Sigmoid colon (tissue), 4 donors: ENCODE measurements at regions not wholly inside any gene's neighbourhood (a gene's known extent, or its start where the extent isn't known, plus 50 kb on each side); places are given as distances from the start of the nearest gene placed in this dataset.

Experiments
- CTCF ChIP-seq, 4 experiments: fragments of 450-650 bp in 3 of 4; fragments of 200-600 bp in 1 of 4; IDR thresholded peaks; one replicate each; pipeline ENCODE4 v1.5.1; 2016 to 2019; ENCODE audit warnings: antibody characterized with exemption in 4 of 4, mild to moderate bottlenecking in 3 of 4, moderate library complexity in 2 of 4
- EP300 ChIP-seq, 4 donors: sonication (generic); formaldehyde crosslinking; IDR thresholded peaks; one replicate each; pipeline ENCODE4 v1.6.1; 2017; ENCODE audit warnings: antibody characterized with exemption in 4 of 4
- POLR2A ChIP-seq, 2 donors: fragments of 450-650 bp; IDR thresholded peaks; one replicate each; pipeline ENCODE4 v1.6.1; 2016; ENCODE audit warnings: antibody characterized with exemption in 2 of 2, mild to moderate bottlenecking in 2 of 2, moderate library complexity in 2 of 2
- POLR2AphosphoS5 ChIP-seq, 4 donors: sonication (generic); formaldehyde crosslinking; IDR thresholded peaks; one replicate each; pipeline ENCODE4 v1.6.1; 2017; ENCODE audit warnings: antibody characterized with exemption in 4 of 4

DNA sequence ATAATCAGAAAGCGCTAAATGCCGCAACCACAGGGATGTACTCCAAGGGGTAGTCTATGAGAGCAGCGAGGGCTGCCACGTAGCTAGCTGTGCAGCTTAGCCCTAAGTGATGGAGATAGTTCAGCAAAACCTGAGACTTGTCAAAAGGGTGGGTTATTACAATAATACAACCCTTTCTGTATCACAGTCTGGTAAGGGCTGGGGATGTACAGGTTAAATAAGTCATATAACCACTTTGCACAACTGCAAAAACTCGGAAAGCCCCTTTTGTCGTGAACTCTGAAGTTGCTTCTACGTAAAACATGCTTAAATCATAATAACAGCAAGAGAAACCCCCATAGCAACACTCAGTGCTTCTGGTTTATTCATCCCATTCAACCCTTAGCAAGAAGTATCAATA lies 598.8 kb downstream of the SUCLG1 start:
- TF ChIP-seq CTCF (IDR thresholded peaks at IDR 0.05) (no peak), EP300 (IDR thresholded peaks at IDR 0.05) (no peak), POLR2A (IDR thresholded peaks at IDR 0.05) (no peak), POLR2AphosphoS5 (IDR thresholded peaks at IDR 0.05) (no peak)
